MM.1S (cell line): ENCODE measurements at regions not wholly inside any gene's neighbourhood (a gene's known extent, or its start where the extent isn't known, plus 50 kb on each side); places are given as distances from the start of the nearest gene placed in this dataset.

ENCODE experiments used
- DNase-seq: peaks from one replicate; pipeline ENCODE4 v3.0.0-alpha.2; 2015
- H2AFZ ChIP-seq: fragments of 300-600 bp; sonication (generic); 2 replicates; pipeline ENCODE4 v1.6.0; 2016; ENCODE audit warnings: antibody characterized with exemption, low read length
- H3F3A ChIP-seq: fragments of 300-600 bp; sonication (generic); 2 replicates; pipeline ENCODE4 v1.6.1; 2016; ENCODE audit warnings: mild to moderate bottlenecking, antibody characterized with exemption, low read length, moderate library complexity, mixed read lengths; ENCODE audit not compliant: insufficient read depth
- H3K27ac ChIP-seq: fragments of 300-600 bp; sonication (generic); 2 replicates; pipeline ENCODE4 v1.5.1; 2016; ENCODE audit warnings: mild to moderate bottlenecking, low read length
- H3K27me3 ChIP-seq: fragments of 300-600 bp; sonication (generic); replicated peaks from 2 replicates; pipeline ENCODE4 v1.6.0; 2016; ENCODE audit warnings: low read length; ENCODE audit not compliant: insufficient read depth
- H3K36me3 ChIP-seq: fragments of 300-600 bp; sonication (generic); replicated peaks from 2 replicates; pipeline ENCODE4 v1.6.1; 2016; ENCODE audit warnings: mild to moderate bottlenecking, low read length, mixed read lengths; ENCODE audit not compliant: insufficient read depth
- H3K4me1 ChIP-seq: fragments of 300-600 bp; sonication (generic); 2 replicates; pipeline ENCODE4 v1.6.1; 2016; ENCODE audit warnings: low read length, mixed read lengths
- H3K4me2 ChIP-seq: fragments of 300-600 bp; sonication (generic); 2 replicates; pipeline ENCODE4 v1.6.0; 2016; ENCODE audit warnings: low read depth, low read length
- H3K4me3 ChIP-seq: fragments of 300-600 bp; sonication (generic); 2 replicates; pipeline ENCODE4 v1.5.1; 2016; ENCODE audit warnings: low read length, mixed read lengths
- H3K79me2 ChIP-seq: fragments of 300-600 bp; sonication (generic); 2 replicates; pipeline ENCODE4 v1.6.1; 2016; ENCODE audit warnings: mixed run types, low read length, mixed read lengths
- H3K9ac ChIP-seq: fragments of 300-600 bp; sonication (generic); 2 replicates; pipeline ENCODE4 v1.6.1; 2016; ENCODE audit warnings: low read length, mixed read lengths
- H3K9me2 ChIP-seq: fragments of 300-600 bp; sonication (generic); replicated peaks from 2 replicates; pipeline ENCODE4 v1.6.1; 2016; ENCODE audit warnings: mild to moderate bottlenecking, low read length, mixed read lengths; ENCODE audit not compliant: insufficient read depth
- H3K9me3 ChIP-seq: fragments of 300-600 bp; sonication (generic); replicated peaks from 2 replicates; pipeline ENCODE4 v1.6.1; 2016; ENCODE audit warnings: mild to moderate bottlenecking, low read length, mixed read lengths; ENCODE audit not compliant: insufficient read depth
- H4K20me1 ChIP-seq: fragments of 300-600 bp; sonication (generic); 2 replicates; pipeline ENCODE4 v1.6.1; 2016; ENCODE audit warnings: mild to moderate bottlenecking, low read length, moderate library complexity, mixed read lengths; ENCODE audit not compliant: insufficient read depth
- CTCF ChIP-seq: fragments of 300-600 bp; sonication (generic); IDR thresholded peaks from 2 replicates; pipeline ENCODE4 v1.5.1; 2016; ENCODE audit warnings: antibody characterized with exemption, low read length, mixed read lengths
- EZH2 ChIP-seq: fragments of 300-600 bp; sonication (generic); optimal IDR thresholded peaks from 2 replicates; pipeline ENCODE3; 2017; ENCODE audit warnings: low read depth, mild to moderate bottlenecking, antibody characterized with exemption, low read length, mixed read lengths
- EZH2phosphoT487 ChIP-seq: fragments of 300-600 bp; sonication (generic); IDR thresholded peaks from 2 replicates; pipeline ENCODE4 v1.6.1; 2018; ENCODE audit warnings: antibody characterized with exemption, low read length

GRCh38 chr6:8764733-8765132, 329.4 kb upstream of the SLC35B3 start:
- DNase-seq: no peak
- Histone ChIP-seq H3K4me3 (no peak overlapping the region), H3K9ac (no peak overlapping the region), H3K36me3 (no peaks in the 10 kb centered on the region), H3K27ac (no peak overlapping the region), H3K9me2 (no peaks in the 10 kb centered on the region), H3K79me2 (no peaks in the 10 kb centered on the region), H3K27me3 (no peaks in the 10 kb centered on the region), H3K4me1 (no peaks in the 10 kb centered on the region), H3F3A (no peaks in the 10 kb centered on the region), H3K4me2 (no peak overlapping the region), H4K20me1 (no peaks in the 10 kb centered on the region), H2AFZ (no peak overlapping the region), H3K9me3 (no peaks in the 10 kb centered on the region)
- no peak for TF ChIP-seq EZH2
- TF ChIP-seq EZH2phosphoT487: no peak
- TF ChIP-seq CTCF: no peak

- TF ChIP-seq CTCF: no peak
- no peak for TF ChIP-seq EZH2
- TF ChIP-seq EZH2phosphoT487: no peak
- Histone ChIP-seq H3K9me2 (no peaks in the 10 kb centered on the region), H3K9ac (no peak overlapping the region), H3K79me2 (no peaks in the 10 kb centered on the region), H2AFZ (no peak overlapping the region), H3K4me1 (no peaks in the 10 kb centered on the region), H3K27me3 (no peaks in the 10 kb centered on the region), H3K4me2 (no peak overlapping the region), H3K27ac (no peak overlapping the region), H3K36me3 (no peaks in the 10 kb centered on the region), H3K9me3 (no peaks in the 10 kb centered on the region), H3K4me3 (no peak overlapping the region), H4K20me1 (no peaks in the 10 kb centered on the region), H3F3A (no peaks in the 10 kb centered on the region)
- DNase-seq: no peak
These were observed 325.6 kb upstream of the SLC35B3 start for GRCh38 chr6:8760951-8761350.

DNA sequence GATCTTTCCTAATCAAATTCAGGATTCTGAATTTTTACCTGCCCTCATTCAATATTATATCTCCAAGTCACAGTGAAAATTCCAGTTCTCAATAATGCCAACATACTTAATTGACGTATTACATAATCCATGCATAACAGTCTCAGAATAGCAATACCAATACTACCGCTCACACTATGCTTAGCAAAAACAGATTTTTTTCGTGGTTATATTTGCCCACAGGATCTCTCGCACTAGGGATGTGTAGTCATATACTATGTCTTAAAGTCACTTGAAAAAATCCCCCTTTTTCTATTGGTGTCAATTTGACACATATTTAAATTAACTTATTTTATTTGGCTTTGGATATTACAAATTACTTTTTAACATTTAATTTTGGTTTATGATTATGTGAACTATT, 323.1 kb upstream of the SLC35B3 start:
- H2AFZ ChIP-seq: no peak overlapping the region
- DNase-seq: no peak
- no peaks in the 10 kb centered on the region for H3K9me2 ChIP-seq

More for the DNA sequence above, 323.1 kb upstream of the SLC35B3 start:
- TF ChIP-seq EZH2 (no peak), CTCF (no peak), EZH2phosphoT487 (no peak)
- Histone ChIP-seq H3K9me3 (no peaks in the 10 kb centered on the region), H3K79me2 (no peaks in the 10 kb centered on the region), H4K20me1 (no peaks in the 10 kb centered on the region), H3K27me3 (no peaks in the 10 kb centered on the region), H3K4me2 (no peak overlapping the region), H3K27ac (no peak overlapping the region), H3F3A (no peaks in the 10 kb centered on the region), H3K36me3 (no peaks in the 10 kb centered on the region), H3K9ac (no peak overlapping the region), H3K4me3 (no peak overlapping the region), H3K4me1 (no peaks in the 10 kb centered on the region)
